ENCODE measurements at regions not wholly inside any gene's neighbourhood (a gene's known extent, or its start where the extent isn't known, plus 50 kb on each side); places are given as distances from the start of the nearest gene placed in this dataset.

- ATAC-seq (replicated peaks in 1 of 4), result no peak
- POLR2A ChIA-PET, result no interaction called here
- H3K27ac Mint-ChIP-seq, result no peak overlapping the region
These were observed 163.5 kb upstream of the LINGO1 start for GRCh38 chr15:77796046-77796729.

GRCh38 chr15:77795446-77795845 lies 162.7 kb upstream of the LINGO1 start:
- 70% methylated on average over 8 of the region's 10 CpGs for WGBS (ENCODE audit: insufficient coverage)
- no peaks in the 10 kb centered on the region for H3K36me3 Mint-ChIP-seq
- Histone ChIP-seq H3K4me3 (ENCODE audit: control insufficient read depth in 1 of 2, extremely low read depth in 1 of 2, low read length in 1 of 2) (no peak overlapping the region), H3K9me3 (no peaks in the 10 kb centered on the region), H3K27me3 (replicated peaks in 1 of 2; ENCODE audit: control insufficient read depth in 2 of 2, extremely low read depth in 1 of 2, insufficient read depth in 2 of 2, low read length in 1 of 2) (peaks cover 0 to 28% of the 10 kb centered on the region in 2 experiments), H3K27ac (ENCODE audit: low read length) (no peak overlapping the region), H3K36me3 (ENCODE audit: control insufficient read depth in 2 of 2, extremely low read depth in 1 of 2, insufficient read depth in 1 of 2, low read length in 1 of 2) (no peaks in the 10 kb centered on the region), H3K4me1 (ENCODE audit: control insufficient read depth in 1 of 2, extremely low read depth in 1 of 2, insufficient read depth in 2 of 2, low read length in 2 of 2) (no peaks in the 10 kb centered on the region)
- CTCF ChIA-PET, result no interaction called here
- peaks cover 5 to 22% of the 10 kb centered on the region in 2 donors for H3K27me3 Mint-ChIP-seq
- peaks cover 4 to 6% (median 5%) of the 10 kb centered on the region in 3 donors for H3K4me1 Mint-ChIP-seq
- DNase-seq (no peak), ATAC-seq (replicated peaks in 1 of 4) (no peak)
- POLR2A ChIA-PET, result no interaction called here
- no peak overlapping the region for H3K27ac Mint-ChIP-seq
- H3K9me3 Mint-ChIP-seq, result no peaks in the 10 kb centered on the region
- no peak overlapping the region for H3K4me3 Mint-ChIP-seq

More at GRCh38 chr15:77796046-77796729, 163.5 kb upstream of the LINGO1 start:
- H3K4me1 ChIP-seq (ENCODE audit: control insufficient read depth in 1 of 2, extremely low read depth in 1 of 2, insufficient read depth in 2 of 2, low read length in 2 of 2), result no peaks in the 10 kb centered on the region
- DNase-seq, result no peak
- H3K36me3 Mint-ChIP-seq, result no peaks in the 10 kb centered on the region
- H3K4me3 ChIP-seq (ENCODE audit: control insufficient read depth in 1 of 2, extremely low read depth in 1 of 2, low read length in 1 of 2), result no peak overlapping the region
- no peak overlapping the region for H3K4me3 Mint-ChIP-seq
- peaks cover 0 to 28% of the 10 kb centered on the region in 2 experiments for H3K27me3 ChIP-seq (replicated peaks in 1 of 2; ENCODE audit: control insufficient read depth in 2 of 2, extremely low read depth in 1 of 2, insufficient read depth in 2 of 2, low read length in 1 of 2)
- CTCF ChIA-PET, result no interaction called here
- no peak overlapping the region for H3K27ac ChIP-seq (ENCODE audit: low read length)
- WGBS (ENCODE audit: insufficient coverage), result 59% methylated on average over 8 of the region's 11 CpGs
- H3K36me3 ChIP-seq (ENCODE audit: control insufficient read depth in 2 of 2, extremely low read depth in 1 of 2, insufficient read depth in 1 of 2, low read length in 1 of 2), result no peaks in the 10 kb centered on the region
- peaks cover 4 to 6% (median 5%) of the 10 kb centered on the region in 3 donors for H3K4me1 Mint-ChIP-seq
- peaks cover 5 to 22% of the 10 kb centered on the region in 2 donors for H3K27me3 Mint-ChIP-seq
- no peaks in the 10 kb centered on the region for H3K9me3 ChIP-seq
- no peaks in the 10 kb centered on the region for H3K9me3 Mint-ChIP-seq

GRCh38 chr15:77791941-77792340 lies 159.2 kb upstream of the LINGO1 start:
- no peak for DNase-seq
- H3K27me3 ChIP-seq (replicated peaks in 1 of 2; ENCODE audit: control insufficient read depth in 2 of 2, extremely low read depth in 1 of 2, insufficient read depth in 2 of 2, low read length in 1 of 2), result peaks cover 0 to 18% of the 10 kb centered on the region in 2 experiments
- no peaks in the 10 kb centered on the region for H3K36me3 Mint-ChIP-seq
- H3K4me3 ChIP-seq (ENCODE audit: control insufficient read depth in 1 of 2, extremely low read depth in 1 of 2, low read length in 1 of 2), result no peak overlapping the region
- H3K4me1 ChIP-seq (ENCODE audit: control insufficient read depth in 1 of 2, extremely low read depth in 1 of 2, insufficient read depth in 2 of 2, low read length in 2 of 2), result no peaks in the 10 kb centered on the region
- 94% methylated on average over 9 of the region's 9 CpGs for whole genome bisulfite sequencing (ENCODE audit: insufficient coverage)
- H3K4me1 Mint-ChIP-seq, result peaks cover 1 to 2% (median 2%) of the 10 kb centered on the region in 3 donors
- H3K9me3 ChIP-seq, result no peaks in the 10 kb centered on the region
- ATAC-seq (replicated peaks in 1 of 4), result no peak
- no peak overlapping the region for H3K4me3 Mint-ChIP-seq
- no peaks in the 10 kb centered on the region for H3K9me3 Mint-ChIP-seq
- peaks cover 3 to 21% of the 10 kb centered on the region in 2 donors for H3K27me3 Mint-ChIP-seq
- CTCF ChIA-PET, result no interaction called here
- POLR2A ChIA-PET, result no interaction called here
- no peaks in the 10 kb centered on the region for H3K36me3 ChIP-seq (ENCODE audit: control insufficient read depth in 2 of 2, extremely low read depth in 1 of 2, insufficient read depth in 1 of 2, low read length in 1 of 2)
- no peak overlapping the region for H3K27ac Mint-ChIP-seq
- H3K27ac ChIP-seq (ENCODE audit: low read length), result no peak overlapping the region

- no peaks in the 10 kb centered on the region for H3K36me3 ChIP-seq (ENCODE audit: control insufficient read depth in 2 of 2, extremely low read depth in 1 of 2, insufficient read depth in 1 of 2, low read length in 1 of 2)
- POLR2A ChIA-PET, result no interaction called here
- no peaks in the 10 kb centered on the region for H3K4me1 Mint-ChIP-seq
- no peak overlapping the region for H3K27ac ChIP-seq (ENCODE audit: low read length)
- DNase-seq (no peak), ATAC-seq (replicated peaks in 1 of 4) (no peak)
- H3K4me3 Mint-ChIP-seq, result no peak overlapping the region
- H3K4me3 ChIP-seq (ENCODE audit: control insufficient read depth in 1 of 2, extremely low read depth in 1 of 2, low read length in 1 of 2), result no peak overlapping the region
- no peaks in the 10 kb centered on the region for H3K4me1 ChIP-seq (ENCODE audit: control insufficient read depth in 1 of 2, extremely low read depth in 1 of 2, insufficient read depth in 2 of 2, low read length in 2 of 2)
- H3K27ac Mint-ChIP-seq, result no peak overlapping the region
- peaks cover 4 to 16% of the 10 kb centered on the region in 2 donors for H3K27me3 Mint-ChIP-seq
- CTCF ChIA-PET, result no interaction called here
- no peaks in the 10 kb centered on the region for H3K9me3 ChIP-seq
- WGBS (ENCODE audit: insufficient coverage), result no CpG with 5 or more reads among the region's 3 CpGs
- H3K36me3 Mint-ChIP-seq, result no peaks in the 10 kb centered on the region
- H3K27me3 ChIP-seq (replicated peaks in 1 of 2; ENCODE audit: control insufficient read depth in 2 of 2, extremely low read depth in 1 of 2, insufficient read depth in 2 of 2, low read length in 1 of 2), result peaks cover 0 to 28% of the 10 kb centered on the region in 2 experiments
- H3K9me3 Mint-ChIP-seq, result no peaks in the 10 kb centered on the region
These were observed 157.8 kb upstream of the LINGO1 start for GRCh38 chr15:77790481-77790880.

GRCh38 chr15:77786956-77787355 lies 154.2 kb upstream of the LINGO1 start:
- no peak overlapping the region for H3K27ac Mint-ChIP-seq
- no peaks in the 10 kb centered on the region for H3K9me3 Mint-ChIP-seq
- H3K36me3 ChIP-seq (ENCODE audit: control insufficient read depth in 2 of 2, extremely low read depth in 1 of 2, insufficient read depth in 1 of 2, low read length in 1 of 2), result no peaks in the 10 kb centered on the region

GRCh38 chr15:77786181-77786890 lies 153.6 kb upstream of the LINGO1 start:
- H3K4me1 Mint-ChIP-seq, result no peaks in the 10 kb centered on the region
- peaks cover 0 to 30% of the 10 kb centered on the region in 2 experiments for H3K27me3 ChIP-seq (replicated peaks in 1 of 2; ENCODE audit: control insufficient read depth in 2 of 2, extremely low read depth in 1 of 2, insufficient read depth in 2 of 2, low read length in 1 of 2)
- H3K4me3 Mint-ChIP-seq, result no peak overlapping the region
- no peaks in the 10 kb centered on the region for H3K36me3 ChIP-seq (ENCODE audit: control insufficient read depth in 2 of 2, extremely low read depth in 1 of 2, insufficient read depth in 1 of 2, low read length in 1 of 2)
- ATAC-seq (replicated peaks in 1 of 4) (no peak), DNase-seq (no peak)
- WGBS (ENCODE audit: insufficient coverage), result 74% methylated on average over 11 of the region's 11 CpGs
- H3K4me1 ChIP-seq (ENCODE audit: control insufficient read depth in 1 of 2, extremely low read depth in 1 of 2, insufficient read depth in 2 of 2, low read length in 2 of 2), result no peaks in the 10 kb centered on the region
- H3K27me3 Mint-ChIP-seq, result peaks cover 11 to 17% of the 10 kb centered on the region in 2 donors
- ChIA-PET CTCF (no interaction called here), POLR2A (no interaction called here)
- no peaks in the 10 kb centered on the region for H3K36me3 Mint-ChIP-seq
- H3K27ac Mint-ChIP-seq, result no peak overlapping the region
- no peak overlapping the region for H3K4me3 ChIP-seq (ENCODE audit: control insufficient read depth in 1 of 2, extremely low read depth in 1 of 2, low read length in 1 of 2)
- H3K9me3 ChIP-seq, result no peaks in the 10 kb centered on the region
- H3K9me3 Mint-ChIP-seq, result no peaks in the 10 kb centered on the region
- H3K27ac ChIP-seq (ENCODE audit: low read length), result no peak overlapping the region

More at GRCh38 chr15:77786956-77787355, 154.2 kb upstream of the LINGO1 start:
- peaks cover 0 to 30% of the 10 kb centered on the region in 2 experiments for H3K27me3 ChIP-seq (replicated peaks in 1 of 2; ENCODE audit: control insufficient read depth in 2 of 2, extremely low read depth in 1 of 2, insufficient read depth in 2 of 2, low read length in 1 of 2)
- no peak for DNase-seq
- no peaks in the 10 kb centered on the region for H3K36me3 Mint-ChIP-seq
- no peak for ATAC-seq (replicated peaks in 1 of 4)
- no peak overlapping the region for H3K27ac ChIP-seq (ENCODE audit: low read length)
- WGBS (ENCODE audit: insufficient coverage), result 78% methylated on average over 4 of the region's 12 CpGs
- H3K4me3 Mint-ChIP-seq, result no peak overlapping the region
- peaks cover 11 to 17% of the 10 kb centered on the region in 2 donors for H3K27me3 Mint-ChIP-seq
- H3K4me1 Mint-ChIP-seq, result no peaks in the 10 kb centered on the region
- H3K9me3 ChIP-seq, result no peaks in the 10 kb centered on the region
- ChIA-PET CTCF (no interaction called here), POLR2A (no interaction called here)
- no peaks in the 10 kb centered on the region for H3K4me1 ChIP-seq (ENCODE audit: control insufficient read depth in 1 of 2, extremely low read depth in 1 of 2, insufficient read depth in 2 of 2, low read length in 2 of 2)
- H3K4me3 ChIP-seq (ENCODE audit: control insufficient read depth in 1 of 2, extremely low read depth in 1 of 2, low read length in 1 of 2), result no peak overlapping the region

Data from T-cell (primary cell).